ENCODE measurements at regions not wholly inside any gene's neighbourhood (a gene's known extent, or its start where the extent isn't known, plus 50 kb on each side); places are given as distances from the start of the nearest gene placed in this dataset.

GRCh38 chr22:27378311-27378800, 423.2 kb downstream of the MN1 start:
- Histone ChIP-seq H3K4me1 (ENCODE audit: control insufficient read depth, insufficient read depth, low read length) (no peaks in the 10 kb centered on the region), H3K27ac (ENCODE audit: low read length) (no peak overlapping the region), H3K27me3 (ENCODE audit: control insufficient read depth in 1 of 2, insufficient read depth in 2 of 2, low read length in 2 of 2) (peaks cover 0 to 3% of the 10 kb centered on the region in 2 donors), H3K9ac (ENCODE audit: low read length in 2 of 2) (no peak overlapping the region), H3K9me3 (ENCODE audit: control insufficient read depth in 2 of 2, low read length in 2 of 2) (no peaks in the 10 kb centered on the region), H3K4me3 (ENCODE audit: low read length in 2 of 2) (no peak overlapping the region), H3K36me3 (ENCODE audit: control insufficient read depth in 2 of 2, insufficient read depth in 2 of 2, low read length in 2 of 2) (no peaks in the 10 kb centered on the region)

- Histone ChIP-seq H3K27ac (ENCODE audit: low read length) (no peak overlapping the region), H3K4me1 (ENCODE audit: control insufficient read depth, insufficient read depth, low read length) (no peaks in the 10 kb centered on the region), H3K36me3 (ENCODE audit: control insufficient read depth in 2 of 2, insufficient read depth in 2 of 2, low read length in 2 of 2) (no peaks in the 10 kb centered on the region), H3K9me3 (ENCODE audit: control insufficient read depth in 2 of 2, low read length in 2 of 2) (no peaks in the 10 kb centered on the region), H3K4me3 (ENCODE audit: low read length in 2 of 2) (no peak overlapping the region), H3K27me3 (ENCODE audit: control insufficient read depth in 1 of 2, insufficient read depth in 2 of 2, low read length in 2 of 2) (peaks cover 0 to 3% of the 10 kb centered on the region in 2 donors), H3K9ac (ENCODE audit: low read length in 2 of 2) (no peak overlapping the region)
These were observed 422.6 kb downstream of the MN1 start for GRCh38 chr22:27378995-27379394.

GRCh38 chr22:27380855-27381254, 420.7 kb downstream of the MN1 start:
- H3K36me3 ChIP-seq (ENCODE audit: control insufficient read depth in 2 of 2, insufficient read depth in 2 of 2, low read length in 2 of 2): no peaks in the 10 kb centered on the region
- no peaks in the 10 kb centered on the region for H3K9me3 ChIP-seq (ENCODE audit: control insufficient read depth in 2 of 2, low read length in 2 of 2)
- no peaks in the 10 kb centered on the region for H3K4me1 ChIP-seq (ENCODE audit: control insufficient read depth, insufficient read depth, low read length)
- H3K27ac ChIP-seq (ENCODE audit: low read length): no peak overlapping the region
- H3K4me3 ChIP-seq (ENCODE audit: low read length in 2 of 2): no peak overlapping the region
- no peak overlapping the region for H3K9ac ChIP-seq (ENCODE audit: low read length in 2 of 2)
- peaks cover 0 to 5% of the 10 kb centered on the region in 2 donors for H3K27me3 ChIP-seq (ENCODE audit: control insufficient read depth in 1 of 2, insufficient read depth in 2 of 2, low read length in 2 of 2)

GRCh38 chr22:27381552-27381951, 420.0 kb downstream of the MN1 start:
- no peaks in the 10 kb centered on the region for H3K9me3 ChIP-seq (ENCODE audit: control insufficient read depth in 2 of 2, low read length in 2 of 2)

GRCh38 chr22:27381960-27382742, 419.4 kb downstream of the MN1 start:
- Histone ChIP-seq H3K27me3 (ENCODE audit: control insufficient read depth in 1 of 2, insufficient read depth in 2 of 2, low read length in 2 of 2) (peaks cover 0 to 8% of the 10 kb centered on the region in 2 donors), H3K9me3 (ENCODE audit: control insufficient read depth in 2 of 2, low read length in 2 of 2) (no peaks in the 10 kb centered on the region), H3K36me3 (ENCODE audit: control insufficient read depth in 2 of 2, insufficient read depth in 2 of 2, low read length in 2 of 2) (no peaks in the 10 kb centered on the region), H3K4me1 (ENCODE audit: control insufficient read depth, insufficient read depth, low read length) (no peaks in the 10 kb centered on the region), H3K27ac (ENCODE audit: low read length) (no peak overlapping the region), H3K9ac (ENCODE audit: low read length in 2 of 2) (no peak overlapping the region), H3K4me3 (ENCODE audit: low read length in 2 of 2) (no peak overlapping the region)

More at GRCh38 chr22:27381552-27381951, 420.0 kb downstream of the MN1 start:
- no peak overlapping the region for H3K9ac ChIP-seq (ENCODE audit: low read length in 2 of 2)
- peaks cover 0 to 8% of the 10 kb centered on the region in 2 donors for H3K27me3 ChIP-seq (ENCODE audit: control insufficient read depth in 1 of 2, insufficient read depth in 2 of 2, low read length in 2 of 2)
- no peaks in the 10 kb centered on the region for H3K4me1 ChIP-seq (ENCODE audit: control insufficient read depth, insufficient read depth, low read length)
- no peak overlapping the region for H3K4me3 ChIP-seq (ENCODE audit: low read length in 2 of 2)
- no peaks in the 10 kb centered on the region for H3K36me3 ChIP-seq (ENCODE audit: control insufficient read depth in 2 of 2, insufficient read depth in 2 of 2, low read length in 2 of 2)
- H3K27ac ChIP-seq (ENCODE audit: low read length): no peak overlapping the region

GRCh38 chr22:27382947-27383346, 418.6 kb downstream of the MN1 start:
- no peak overlapping the region for H3K27ac ChIP-seq (ENCODE audit: low read length)
- no peaks in the 10 kb centered on the region for H3K36me3 ChIP-seq (ENCODE audit: control insufficient read depth in 2 of 2, insufficient read depth in 2 of 2, low read length in 2 of 2)
- H3K9ac ChIP-seq (ENCODE audit: low read length in 2 of 2): no peak overlapping the region
- peaks cover 0 to 8% of the 10 kb centered on the region in 2 donors for H3K27me3 ChIP-seq (ENCODE audit: control insufficient read depth in 1 of 2, insufficient read depth in 2 of 2, low read length in 2 of 2)
- no peak overlapping the region for H3K4me3 ChIP-seq (ENCODE audit: low read length in 2 of 2)
- H3K4me1 ChIP-seq (ENCODE audit: control insufficient read depth, insufficient read depth, low read length): no peaks in the 10 kb centered on the region
- H3K9me3 ChIP-seq (ENCODE audit: control insufficient read depth in 2 of 2, low read length in 2 of 2): no peaks in the 10 kb centered on the region

GRCh38 chr22:27383896-27384295, 417.7 kb downstream of the MN1 start:
- Histone ChIP-seq H3K9ac (ENCODE audit: low read length in 2 of 2) (no peak overlapping the region), H3K27ac (ENCODE audit: low read length) (no peak overlapping the region), H3K9me3 (ENCODE audit: control insufficient read depth in 2 of 2, low read length in 2 of 2) (no peaks in the 10 kb centered on the region), H3K36me3 (ENCODE audit: control insufficient read depth in 2 of 2, insufficient read depth in 2 of 2, low read length in 2 of 2) (no peaks in the 10 kb centered on the region), H3K4me3 (ENCODE audit: low read length in 2 of 2) (no peak overlapping the region), H3K4me1 (ENCODE audit: control insufficient read depth, insufficient read depth, low read length) (no peaks in the 10 kb centered on the region), H3K27me3 (ENCODE audit: control insufficient read depth in 1 of 2, insufficient read depth in 2 of 2, low read length in 2 of 2) (peaks cover 0 to 8% of the 10 kb centered on the region in 2 donors)

GRCh38 chr22:27385261-27385998, 416.1 kb downstream of the MN1 start:
- no peak overlapping the region for H3K27ac ChIP-seq (ENCODE audit: low read length)
- peaks cover 0 to 7% of the 10 kb centered on the region in 2 donors for H3K27me3 ChIP-seq (ENCODE audit: control insufficient read depth in 1 of 2, insufficient read depth in 2 of 2, low read length in 2 of 2)
- H3K9me3 ChIP-seq (ENCODE audit: control insufficient read depth in 2 of 2, low read length in 2 of 2): no peaks in the 10 kb centered on the region
- H3K4me1 ChIP-seq (ENCODE audit: control insufficient read depth, insufficient read depth, low read length): no peaks in the 10 kb centered on the region
- no peak overlapping the region for H3K4me3 ChIP-seq (ENCODE audit: low read length in 2 of 2)
- H3K9ac ChIP-seq (ENCODE audit: low read length in 2 of 2): no peak overlapping the region
- no peaks in the 10 kb centered on the region for H3K36me3 ChIP-seq (ENCODE audit: control insufficient read depth in 2 of 2, insufficient read depth in 2 of 2, low read length in 2 of 2)

- peaks cover 0 to 7% of the 10 kb centered on the region in 2 donors for H3K27me3 ChIP-seq (ENCODE audit: control insufficient read depth in 1 of 2, insufficient read depth in 2 of 2, low read length in 2 of 2)
- H3K9ac ChIP-seq (ENCODE audit: low read length in 2 of 2): no peak overlapping the region
- no peaks in the 10 kb centered on the region for H3K4me1 ChIP-seq (ENCODE audit: control insufficient read depth, insufficient read depth, low read length)
These were observed 415.4 kb downstream of the MN1 start for GRCh38 chr22:27386186-27386585.

GRCh38 chr22:27387561-27387960, 414.0 kb downstream of the MN1 start:
- Histone ChIP-seq H3K9ac (ENCODE audit: low read length in 2 of 2) (no peak overlapping the region), H3K27ac (ENCODE audit: low read length) (no peak overlapping the region), H3K9me3 (ENCODE audit: control insufficient read depth in 2 of 2, low read length in 2 of 2) (no peaks in the 10 kb centered on the region), H3K4me3 (ENCODE audit: low read length in 2 of 2) (no peak overlapping the region), H3K36me3 (ENCODE audit: control insufficient read depth in 2 of 2, insufficient read depth in 2 of 2, low read length in 2 of 2) (no peaks in the 10 kb centered on the region), H3K4me1 (ENCODE audit: control insufficient read depth, insufficient read depth, low read length) (no peaks in the 10 kb centered on the region), H3K27me3 (ENCODE audit: control insufficient read depth in 1 of 2, insufficient read depth in 2 of 2, low read length in 2 of 2) (peaks cover 0 to 5% of the 10 kb centered on the region in 2 donors)

More at GRCh38 chr22:27386186-27386585, 415.4 kb downstream of the MN1 start:
- H3K36me3 ChIP-seq (ENCODE audit: control insufficient read depth in 2 of 2, insufficient read depth in 2 of 2, low read length in 2 of 2): no peaks in the 10 kb centered on the region
- no peak overlapping the region for H3K4me3 ChIP-seq (ENCODE audit: low read length in 2 of 2)
- H3K27ac ChIP-seq (ENCODE audit: low read length): no peak overlapping the region
- no peaks in the 10 kb centered on the region for H3K9me3 ChIP-seq (ENCODE audit: control insufficient read depth in 2 of 2, low read length in 2 of 2)

Data from stomach smooth muscle (tissue), 2 donors.